IMR-90 (cell line): ENCODE measurements at regions not wholly inside any gene's neighbourhood (a gene's known extent, or its start where the extent isn't known, plus 50 kb on each side); places are given as distances from the start of the nearest gene placed in this dataset.

Experiments
- ATAC-seq: fragments of 200-7000 bp; cut with Tn5 transposase; 2 replicates; pipeline ENCODE4 v1.9.1; 2020; ENCODE audit warnings: low read depth, mild to moderate bottlenecking, moderate library complexity
- BruUV-seq: library from RNA; stranded (reverse); fragments of 400-500 nt; replicated peaks from 2 replicates; lab custom pipeline; 2021; lab: Mats Ljungman, UMichigan
- CTCF ChIA-PET: fragments of 300-600 bp; formaldehyde crosslinking; extraction: SDS; loops from one replicate; lab custom pipeline; 2021; ENCODE audit warnings: antibody characterized with exemption; lab: Yijun Ruan, JAX
- POLR2A ChIA-PET: fragments of 300-600 bp; sonication (Branson Sonifier 250); formaldehyde crosslinking; loops from one replicate; lab custom pipeline; 2022; ENCODE audit warnings: antibody characterized with exemption; ENCODE audit not compliant: unreplicated experiment; lab: Charles Lee
- DNase-seq: peaks from one replicate; pipeline ENCODE4 v3.0.0; 2013
- H2AFZ ChIP-seq: replicated peaks from 2 replicates; pipeline ENCODE3; 2013; ENCODE audit warnings: low read length, mild to moderate bottlenecking; ENCODE audit not compliant: poor library complexity
- H2AK5ac ChIP-seq: 2 replicates; pipeline ENCODE4 v1.6.1; 2013; ENCODE audit warnings: low read depth, low read length, inconsistent platforms
- H2AK9ac ChIP-seq: replicated peaks from 2 replicates; pipeline ENCODE3; 2013; ENCODE audit warnings: mild to moderate bottlenecking, low read depth, low read length, moderate library complexity; ENCODE audit not compliant: poor library complexity
- H2BK120ac ChIP-seq: 2 replicates; pipeline ENCODE4 v1.6.1; 2013; ENCODE audit warnings: low read depth, low read length, inconsistent platforms
- H2BK15ac ChIP-seq: 3 replicates; pipeline ENCODE4 v1.6.1; 2013; ENCODE audit warnings: low read depth, low read length, inconsistent platforms
- H2BK20ac ChIP-seq: 2 replicates; pipeline ENCODE4 v1.6.1; 2013; ENCODE audit warnings: low read depth, mild to moderate bottlenecking, inconsistent platforms, low read length, moderate library complexity
- H2BK5ac ChIP-seq: 2 replicates; pipeline ENCODE4 v1.6.1; 2013; ENCODE audit warnings: mild to moderate bottlenecking, low read depth, low read length, inconsistent platforms; ENCODE audit not compliant: poor library complexity, severe bottlenecking
- H3K14ac ChIP-seq: replicated peaks from 2 replicates; pipeline ENCODE4 v1.6.1; 2013; ENCODE audit warnings: low read depth, low read length, inconsistent platforms
- H3K18ac ChIP-seq: 2 replicates; pipeline ENCODE4 v1.6.1; 2013; ENCODE audit warnings: low read depth, low read length, control low read depth
- H3K23ac ChIP-seq: 2 replicates; pipeline ENCODE4 v1.6.1; 2013; ENCODE audit warnings: low read depth, low read length, inconsistent platforms
- H3K27ac ChIP-seq: 2 replicates; pipeline ENCODE4 v1.5.1; 2013; ENCODE audit warnings: mild to moderate bottlenecking, control low read depth, low read length; ENCODE audit not compliant: insufficient read depth
- H3K27me3 ChIP-seq: 2 replicates; pipeline ENCODE4 v1.6.1; 2013; ENCODE audit warnings: low read length; ENCODE audit not compliant: control insufficient read depth, insufficient read depth
- H3K36me3 ChIP-seq: 2 replicates; pipeline ENCODE4 v1.6.1; 2013; ENCODE audit warnings: low read length, mixed read lengths; ENCODE audit not compliant: control insufficient read depth, insufficient read depth
- H3K4ac ChIP-seq: 2 replicates; pipeline ENCODE4 v1.6.1; 2013; ENCODE audit warnings: low read depth, low read length, inconsistent platforms
- H3K4me1 ChIP-seq: 2 replicates; pipeline ENCODE4 v1.6.1; 2013; ENCODE audit warnings: low read length, mixed read lengths; ENCODE audit not compliant: control insufficient read depth, insufficient read depth
- H3K4me2 ChIP-seq: 2 replicates; pipeline ENCODE4 v1.6.1; 2013; ENCODE audit warnings: low read depth, mild to moderate bottlenecking, control low read depth, low read length, moderate library complexity
- H3K4me3 ChIP-seq: 2 replicates; pipeline ENCODE4 v1.5.1; 2013; ENCODE audit warnings: low read depth, mild to moderate bottlenecking, control low read depth, low read length, moderate library complexity; ENCODE audit not compliant: insufficient read depth
- H3K56ac ChIP-seq: 2 replicates; pipeline ENCODE4 v1.6.1; 2013; ENCODE audit warnings: low read length, inconsistent platforms; ENCODE audit not compliant: insufficient read depth; ENCODE audit errors: extremely low read depth
- H3K79me1 ChIP-seq, 2 experiments: 2 replicates each; pipeline ENCODE4 v1.6.1; 2013; ENCODE audit warnings: low read length in 2 of 2, inconsistent platforms in 1 of 2, low read depth in 1 of 2
- H3K9ac ChIP-seq: 2 replicates; pipeline ENCODE4 v1.6.1; 2013; ENCODE audit warnings: low read depth, low read length, control low read depth
- H3K9me1 ChIP-seq: 2 replicates; pipeline ENCODE4 v1.6.1; 2013; ENCODE audit warnings: low read length, inconsistent platforms; ENCODE audit not compliant: insufficient read depth
- H3K9me3 ChIP-seq: 2 replicates; pipeline ENCODE4 v1.6.1; 2013; ENCODE audit warnings: low read length; ENCODE audit not compliant: control insufficient read depth, insufficient read depth
- H4K20me1 ChIP-seq: 2 replicates; pipeline ENCODE4 v1.6.1; 2013; ENCODE audit warnings: low read length, inconsistent platforms; ENCODE audit not compliant: insufficient read depth
- H4K5ac ChIP-seq: 2 replicates; pipeline ENCODE4 v1.6.1; 2013; ENCODE audit warnings: mild to moderate bottlenecking, low read depth, low read length, control low read depth
- H4K8ac ChIP-seq, 2 experiments: 2 replicates each; pipeline ENCODE4 v1.6.1; 2013; ENCODE audit warnings: low read depth in 2 of 2, low read length in 2 of 2, control low read depth in 1 of 2, inconsistent platforms in 1 of 2
- H4K91ac ChIP-seq: 2 replicates; pipeline ENCODE4 v1.6.1; 2013; ENCODE audit warnings: low read depth, low read length, inconsistent platforms; ENCODE audit not compliant: insufficient read depth
- BHLHE40 ChIP-seq: fragments of 150-350 bp; IDR thresholded peaks from 2 replicates; pipeline ENCODE4 v1.6.1; 2016; ENCODE audit warnings: mild to moderate bottlenecking, low read depth, low read length
- CEBPB ChIP-seq: IDR thresholded peaks from 2 replicates; pipeline ENCODE4 v1.6.1; 2012; ENCODE audit warnings: low read depth, low read length, improper control_type of control experiment
- CHD1 ChIP-seq: IDR thresholded peaks from 2 replicates; pipeline ENCODE4 v1.6.1; 2012; ENCODE audit warnings: low read depth, low read length, improper control_type of control experiment
- FOS ChIP-seq: fragments of 150-350 bp; IDR thresholded peaks from 2 replicates; pipeline ENCODE4 v1.6.1; 2016; ENCODE audit warnings: low read depth, low read length
- MAFK ChIP-seq: IDR thresholded peaks from 2 replicates; pipeline ENCODE4 v1.6.1; 2012; ENCODE audit warnings: low read depth, low read length, improper control_type of control experiment
- NFE2L2 ChIP-seq: fragments of 150-350 bp; IDR thresholded peaks from 2 replicates; pipeline ENCODE4 v1.6.1; 2016; ENCODE audit warnings: low read depth, mild to moderate bottlenecking, low read length
- POLR2A ChIP-seq: IDR thresholded peaks from 2 replicates; pipeline ENCODE4 v1.6.1; 2012; ENCODE audit warnings: mild to moderate bottlenecking, low read depth, low read length
- RAD21 ChIP-seq: IDR thresholded peaks from 2 replicates; pipeline ENCODE4 v1.6.1; 2012; ENCODE audit warnings: low read length, improper control_type of control experiment
- RCOR1 ChIP-seq: IDR thresholded peaks from 2 replicates; pipeline ENCODE4 v1.6.1; 2012; ENCODE audit warnings: mild to moderate bottlenecking, low read length, improper control_type of control experiment; ENCODE audit not compliant: insufficient replicate concordance
- RFX5 ChIP-seq: IDR thresholded peaks from 2 replicates; pipeline ENCODE4 v1.8.0; 2012; ENCODE audit warnings: low read depth, mild to moderate bottlenecking, low read length, moderate library complexity
- WGBS, 2 experiments: methylation state at CpG; one replicate each; pipeline versions ENCODE4 v1.1.5 to v1.1.7; 2013; ENCODE audit warnings: missing lambda C conversion rate in 2 of 2; ENCODE audit not compliant: insufficient read length in 1 of 2; ENCODE audit errors: extremely low coverage in 2 of 2; 5-methylcytosine and 5-hydroxymethylcytosine counted together
- dilution Hi-C: fragments of 300-500 bp; cut with HindIII; formaldehyde crosslinking; loops from one replicate; pipeline ENCODE4 v1.14.3; 2018; ENCODE audit warnings: low sequenced_read_pairs; ENCODE audit not compliant: unreplicated experiment
- in situ Hi-C: fragments of 300-500 bp; cut with MboI; formaldehyde crosslinking; loops from 3 replicates; pipeline ENCODE4 v1.14.3; 2019; ENCODE audit warnings: low sequenced_read_pairs, inconsistent platforms, mixed read lengths
- intact Hi-C: fragments of 100-400 bp; cut with micrococcal nuclease; formaldehyde crosslinking; loops from 2 replicates; pipeline ENCODE4 v1.10.0; 2022
- TF ChIP-seq, protein P1 (sequence below): fragments of 150-350 bp; IDR thresholded peaks from 2 replicates; pipeline ENCODE4 v1.6.1; 2017; ENCODE audit warnings: mild to moderate bottlenecking, antibody characterized with exemption, low read length, low read depth
- TF ChIP-seq, protein P2 (sequence below): fragments of 150-350 bp; IDR thresholded peaks from 2 replicates; pipeline ENCODE4 v1.6.1; 2016; ENCODE audit warnings: low read depth, mild to moderate bottlenecking, low read length, moderate library complexity, borderline replicate concordance
- TF ChIP-seq, protein P3 (sequence below): conservative IDR thresholded peaks from 2 replicates; pipeline ENCODE4 v1.5.1; 2012; ENCODE audit warnings: mild to moderate bottlenecking, low read depth, low read length, improper control_type of control experiment

DNA sequence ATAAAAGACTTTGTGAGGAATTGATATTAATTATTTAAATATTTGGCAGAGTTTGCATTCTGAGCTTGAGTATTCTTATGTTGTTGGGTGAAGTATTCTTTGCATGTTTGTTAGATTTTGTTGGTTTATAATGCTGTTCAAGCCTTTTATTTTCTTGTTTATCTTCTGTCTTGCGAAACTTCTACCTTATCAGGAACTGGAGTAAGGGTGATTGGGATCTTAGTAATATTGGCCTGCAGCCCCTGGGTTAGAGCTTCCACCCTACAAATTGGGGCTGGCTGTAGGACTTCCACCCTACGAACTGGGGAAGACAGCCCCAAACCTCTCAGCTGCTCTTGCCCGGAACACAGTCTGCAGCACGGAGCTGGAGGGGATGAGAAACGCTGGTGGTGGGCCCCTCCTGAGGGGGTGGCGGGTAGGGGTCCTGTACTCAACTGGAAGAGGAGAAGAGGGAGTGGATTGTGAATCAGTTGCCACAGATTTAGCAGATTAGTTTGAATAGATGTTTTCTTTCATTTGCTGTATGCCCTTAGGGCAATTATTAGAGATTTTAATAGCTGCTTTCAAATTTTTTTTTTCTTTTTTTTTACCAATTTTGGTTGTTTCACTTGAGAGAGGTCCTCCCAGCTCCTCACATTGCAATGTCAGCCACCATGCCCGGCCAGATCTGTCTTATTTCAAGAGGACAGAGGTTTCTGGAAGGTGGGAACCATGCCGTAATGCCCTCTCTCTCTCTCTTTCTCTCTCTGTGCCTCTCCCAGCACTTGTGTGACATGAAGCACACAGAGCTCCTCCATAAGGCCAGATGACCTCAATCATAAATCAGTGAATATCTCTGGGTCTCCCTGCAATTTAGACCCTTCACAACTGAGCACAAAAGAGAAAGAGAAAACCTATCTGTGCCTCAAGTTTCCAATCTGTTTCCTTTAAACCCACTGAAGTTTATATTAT lies 123.4 kb downstream of the DICER1 start (continued):
- TF ChIP-seq BHLHE40: no peak

DNA sequence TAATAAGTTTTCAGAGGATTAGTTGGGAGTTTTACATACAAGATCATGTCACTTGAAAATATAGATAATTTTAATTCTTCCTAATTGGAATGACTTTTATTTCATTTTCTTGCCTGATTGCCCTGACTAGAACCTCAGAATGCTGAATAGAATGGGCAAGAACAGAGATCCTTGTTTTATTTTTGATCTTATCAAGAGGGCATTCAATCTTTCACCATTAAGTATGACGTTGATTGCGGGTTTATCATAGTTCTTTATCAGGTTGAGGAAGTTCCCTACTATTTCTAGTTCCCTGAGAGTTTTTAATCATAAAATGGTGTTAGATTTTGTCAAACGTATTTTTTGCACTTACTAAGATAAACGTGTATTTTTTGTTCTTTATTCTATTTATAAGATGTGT lies 124.3 kb downstream of the DICER1 start:
- H3K4me3 ChIP-seq: no peak overlapping the region
- H3K14ac ChIP-seq: no peak overlapping the region
- H3K56ac ChIP-seq: no peak overlapping the region
- no peak overlapping the region for H2BK15ac ChIP-seq
- no peaks in the 10 kb centered on the region; the same call in 1 of the 2 replicates for H3K27me3 ChIP-seq
- DNase-seq (no peak), ATAC-seq (no peak)
- H3K4ac ChIP-seq: no peak overlapping the region
- H3K27ac ChIP-seq: no peak overlapping the region
- H2BK5ac ChIP-seq: no peak overlapping the region
- no peak overlapping the region for H2AFZ ChIP-seq
- H3K9me1 ChIP-seq: no peaks in the 10 kb centered on the region
- H3K18ac ChIP-seq: no peak overlapping the region
- in situ Hi-C loops (no loop called here), intact Hi-C loops (no loop called here), dilution Hi-C loops (no loop called here)
- no peaks in the 10 kb centered on the region for H4K20me1 ChIP-seq
- POLR2A ChIA-PET: no interaction called here
- H4K5ac ChIP-seq: no peak overlapping the region
- H4K91ac ChIP-seq: no peak overlapping the region
- no peak overlapping the region for H3K4me2 ChIP-seq
- H2AK5ac ChIP-seq: no peak overlapping the region
- H3K23ac ChIP-seq: no peak overlapping the region
- H3K36me3 ChIP-seq: no peaks in the 10 kb centered on the region
- no peaks in the 10 kb centered on the region for H3K9me3 ChIP-seq
- H4K8ac ChIP-seq: no peak overlapping the region
- H3K4me1 ChIP-seq: no peaks in the 10 kb centered on the region
- H3K79me1 ChIP-seq: no peaks in the 10 kb centered on the region
- no peak overlapping the region for H2AK9ac ChIP-seq
- no peak overlapping the region for H2BK20ac ChIP-seq
- no peak overlapping the region for H2BK120ac ChIP-seq
- no CpG with 5 or more reads among the region's 4 CpGs for WGBS, 2 experiments
- H3K9ac ChIP-seq: no peak overlapping the region
- no TSS peak for BruUV-seq
- CTCF ChIA-PET: no interaction called here
- TF ChIP-seq, protein P1, sequence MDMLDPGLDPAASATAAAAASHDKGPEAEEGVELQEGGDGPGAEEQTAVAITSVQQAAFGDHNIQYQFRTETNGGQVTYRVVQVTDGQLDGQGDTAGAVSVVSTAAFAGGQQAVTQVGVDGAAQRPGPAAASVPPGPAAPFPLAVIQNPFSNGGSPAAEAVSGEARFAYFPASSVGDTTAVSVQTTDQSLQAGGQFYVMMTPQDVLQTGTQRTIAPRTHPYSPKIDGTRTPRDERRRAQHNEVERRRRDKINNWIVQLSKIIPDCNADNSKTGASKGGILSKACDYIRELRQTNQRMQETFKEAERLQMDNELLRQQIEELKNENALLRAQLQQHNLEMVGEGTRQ: no peak
- TF ChIP-seq, protein P2, sequence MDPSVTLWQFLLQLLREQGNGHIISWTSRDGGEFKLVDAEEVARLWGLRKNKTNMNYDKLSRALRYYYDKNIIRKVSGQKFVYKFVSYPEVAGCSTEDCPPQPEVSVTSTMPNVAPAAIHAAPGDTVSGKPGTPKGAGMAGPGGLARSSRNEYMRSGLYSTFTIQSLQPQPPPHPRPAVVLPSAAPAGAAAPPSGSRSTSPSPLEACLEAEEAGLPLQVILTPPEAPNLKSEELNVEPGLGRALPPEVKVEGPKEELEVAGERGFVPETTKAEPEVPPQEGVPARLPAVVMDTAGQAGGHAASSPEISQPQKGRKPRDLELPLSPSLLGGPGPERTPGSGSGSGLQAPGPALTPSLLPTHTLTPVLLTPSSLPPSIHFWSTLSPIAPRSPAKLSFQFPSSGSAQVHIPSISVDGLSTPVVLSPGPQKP: no peak
- TF ChIP-seq, protein P3, sequence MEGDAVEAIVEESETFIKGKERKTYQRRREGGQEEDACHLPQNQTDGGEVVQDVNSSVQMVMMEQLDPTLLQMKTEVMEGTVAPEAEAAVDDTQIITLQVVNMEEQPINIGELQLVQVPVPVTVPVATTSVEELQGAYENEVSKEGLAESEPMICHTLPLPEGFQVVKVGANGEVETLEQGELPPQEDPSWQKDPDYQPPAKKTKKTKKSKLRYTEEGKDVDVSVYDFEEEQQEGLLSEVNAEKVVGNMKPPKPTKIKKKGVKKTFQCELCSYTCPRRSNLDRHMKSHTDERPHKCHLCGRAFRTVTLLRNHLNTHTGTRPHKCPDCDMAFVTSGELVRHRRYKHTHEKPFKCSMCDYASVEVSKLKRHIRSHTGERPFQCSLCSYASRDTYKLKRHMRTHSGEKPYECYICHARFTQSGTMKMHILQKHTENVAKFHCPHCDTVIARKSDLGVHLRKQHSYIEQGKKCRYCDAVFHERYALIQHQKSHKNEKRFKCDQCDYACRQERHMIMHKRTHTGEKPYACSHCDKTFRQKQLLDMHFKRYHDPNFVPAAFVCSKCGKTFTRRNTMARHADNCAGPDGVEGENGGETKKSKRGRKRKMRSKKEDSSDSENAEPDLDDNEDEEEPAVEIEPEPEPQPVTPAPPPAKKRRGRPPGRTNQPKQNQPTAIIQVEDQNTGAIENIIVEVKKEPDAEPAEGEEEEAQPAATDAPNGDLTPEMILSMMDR: no peak
- TF ChIP-seq POLR2A: no peak
- no peak for TF ChIP-seq MAFK
- no peak for TF ChIP-seq RAD21
- no peak for TF ChIP-seq RFX5
- TF ChIP-seq FOS: no peak
- no peak for TF ChIP-seq CHD1
- no peak for TF ChIP-seq BHLHE40
- no peak for TF ChIP-seq CEBPB
- no peak for TF ChIP-seq RCOR1
- no peak for TF ChIP-seq NFE2L2
